22Rv1 (cell line): ENCODE measurements at regions not wholly inside any gene's neighbourhood (a gene's known extent, or its start where the extent isn't known, plus 50 kb on each side); places are given as distances from the start of the nearest gene placed in this dataset.

Experiments
- CTCF ChIP-seq: fragments of 450-650 bp; IDR thresholded peaks from 2 replicates; pipeline ENCODE4 v1.5.1; 2017; ENCODE audit warnings: mild to moderate bottlenecking
- ZFX ChIP-seq: fragments of 450-650 bp; IDR thresholded peaks from 2 replicates; pipeline ENCODE4 v1.6.1; 2017; ENCODE audit warnings: antibody characterized with exemption, borderline replicate concordance

GRCh38 chr14:58872061-58872460, 234.3 kb downstream of the DACT1 start:
- no peak for TF ChIP-seq CTCF
- no peak for TF ChIP-seq ZFX
